ENCODE measurements at regions not wholly inside any gene's neighbourhood (a gene's known extent, or its start where the extent isn't known, plus 50 kb on each side); places are given as distances from the start of the nearest gene placed in this dataset.
"Not testable (repeated sequence)": the region's sequence is repeated elsewhere in the genome, so short reads cannot be mapped to it uniquely, and the experiment has no call there.

DNA sequence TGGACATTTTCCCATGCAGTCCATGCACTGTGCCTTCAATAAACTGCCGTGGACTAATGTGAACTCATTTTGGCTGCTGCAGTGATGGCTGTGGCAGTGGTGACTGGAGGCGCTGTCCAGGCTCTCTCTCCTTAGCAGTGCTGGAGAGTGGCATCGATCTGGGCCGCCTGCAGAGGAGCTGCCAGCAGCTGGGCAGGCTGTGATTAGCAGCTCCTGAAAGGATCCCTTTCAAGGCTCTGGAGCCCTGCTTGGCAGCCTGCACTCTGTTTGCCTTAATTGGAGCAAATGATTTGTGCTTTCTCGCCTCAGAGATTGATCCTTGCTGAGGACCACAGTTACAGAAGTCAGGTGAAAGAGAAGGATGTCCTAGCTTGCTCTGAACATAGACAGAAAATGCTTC, 130.1 kb upstream of the VWC2 start:
- Histone ChIP-seq H3K27me3 (replicated peaks) (no peaks in the 10 kb centered on the region), H3K4me3 (no peak overlapping the region), H3K27ac (no peak overlapping the region), H3K9me3 (replicated peaks) (no peaks in the 10 kb centered on the region; the same call in 1 of the 2 replicates), H3K36me3 (no peaks in the 10 kb centered on the region), H3K4me1 (replicated peaks) (no peaks in the 10 kb centered on the region)
- no peak for DNase-seq (ENCODE audit: low read depth in 1 of 2, low spot score in 2 of 2)

DNA sequence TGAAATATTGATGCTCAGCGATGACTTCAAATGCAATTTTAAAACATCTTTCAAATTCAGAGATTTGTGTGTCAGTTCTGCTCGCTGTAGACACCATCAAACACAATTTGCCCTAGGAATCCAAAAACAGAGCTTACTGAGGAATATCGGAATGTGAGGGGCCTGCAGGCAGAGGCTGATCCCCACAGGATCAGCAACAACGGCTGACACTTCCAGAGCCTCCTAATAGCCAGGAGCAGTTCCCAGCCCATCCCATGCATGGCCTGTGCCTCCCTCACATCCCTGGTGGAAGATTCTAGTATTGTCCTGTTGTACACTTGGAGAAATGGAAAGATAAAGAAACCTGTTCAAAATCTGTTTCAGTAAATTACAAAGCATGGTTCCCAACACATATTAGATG, 129.7 kb upstream of the VWC2 start:
- no peaks in the 10 kb centered on the region; the same call in 1 of the 2 replicates for H3K9me3 ChIP-seq (replicated peaks)
- H3K27ac ChIP-seq = no peak overlapping the region
- no peaks in the 10 kb centered on the region for H3K27me3 ChIP-seq (replicated peaks)
- H3K36me3 ChIP-seq = no peaks in the 10 kb centered on the region
- H3K4me1 ChIP-seq (replicated peaks) = no peaks in the 10 kb centered on the region
- no peak overlapping the region for H3K4me3 ChIP-seq
- DNase-seq (ENCODE audit: low read depth in 1 of 2, low spot score in 2 of 2) = no peak

- no peak for DNase-seq (ENCODE audit: low read depth in 1 of 2, low spot score in 2 of 2)
- no peak overlapping the region for H3K27ac ChIP-seq
- H3K4me3 ChIP-seq = no peak overlapping the region
- H3K9me3 ChIP-seq (replicated peaks) = no peaks in the 10 kb centered on the region; the same call in 1 of the 2 replicates
- no peaks in the 10 kb centered on the region for H3K36me3 ChIP-seq
- no peaks in the 10 kb centered on the region for H3K4me1 ChIP-seq (replicated peaks)
- no peaks in the 10 kb centered on the region for H3K27me3 ChIP-seq (replicated peaks)
Measured at GRCh38 chr7:49644396-49645166, 128.9 kb upstream of the VWC2 start.

DNA sequence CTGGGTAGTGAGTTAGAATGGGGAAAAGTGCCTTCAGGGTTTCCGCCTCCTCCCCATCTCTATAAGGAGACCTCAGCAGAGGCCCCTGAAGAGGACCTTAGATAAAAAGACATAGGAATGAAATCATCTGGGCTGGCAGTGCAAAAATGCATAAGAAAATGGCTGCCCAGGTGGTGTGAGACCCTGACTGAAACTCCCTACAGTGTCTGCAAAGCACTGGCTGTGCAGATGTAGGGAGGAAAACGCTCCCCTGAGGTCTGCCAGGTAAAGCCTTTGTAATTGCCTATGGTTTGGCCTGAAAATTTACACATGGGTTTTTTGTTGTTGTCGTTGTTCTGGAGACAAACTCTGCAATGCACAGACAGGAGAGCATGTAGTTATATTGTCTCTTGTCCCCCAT, 128.1 kb upstream of the VWC2 start:
- no peaks in the 10 kb centered on the region for H3K4me1 ChIP-seq (replicated peaks)
- no peak overlapping the region for H3K4me3 ChIP-seq
- no peaks in the 10 kb centered on the region for H3K27me3 ChIP-seq (replicated peaks)
- no peaks in the 10 kb centered on the region for H3K36me3 ChIP-seq
- no peaks in the 10 kb centered on the region; the same call in 1 of the 2 replicates for H3K9me3 ChIP-seq (replicated peaks)
- no peak overlapping the region for H3K27ac ChIP-seq
- no peak for DNase-seq (ENCODE audit: low read depth in 1 of 2, low spot score in 2 of 2)

DNA sequence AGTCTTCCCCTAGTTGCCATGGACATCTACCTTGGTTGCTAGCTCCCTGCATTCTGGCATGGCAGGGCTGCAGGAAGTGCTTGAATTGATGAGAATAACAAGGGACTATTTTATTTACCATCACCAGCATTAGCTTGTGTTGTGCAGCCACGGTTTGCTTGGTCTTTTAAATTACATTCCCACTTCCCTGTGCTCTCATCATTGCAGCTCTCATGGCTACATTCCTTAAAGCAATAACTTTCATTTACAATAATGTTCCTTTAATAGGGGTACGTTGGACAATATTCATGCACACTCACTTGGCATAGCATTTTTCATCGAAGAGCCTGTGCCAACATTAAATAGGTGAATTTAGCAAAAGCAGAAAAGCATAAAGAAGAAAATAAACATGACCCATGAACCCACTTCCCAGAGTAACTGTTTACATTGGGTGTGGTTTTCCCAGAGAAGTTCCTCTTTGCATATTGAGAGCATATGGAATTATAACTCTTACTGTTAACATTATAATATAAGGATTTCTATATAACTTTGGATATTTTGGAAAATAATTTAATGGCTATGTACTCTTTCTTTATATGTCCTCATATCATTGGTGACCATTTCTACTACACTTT, 113.2 kb upstream of the VWC2 start:
- Histone ChIP-seq H3K4me3 (no peak overlapping the region), H3K4me1 (replicated peaks) (no peaks in the 10 kb centered on the region), H3K27ac (no peak overlapping the region), H3K9me3 (replicated peaks) (peaks cover 4% of the 10 kb centered on the region; the same call in 1 of the 2 replicates), H3K27me3 (replicated peaks) (no peaks in the 10 kb centered on the region), H3K36me3 (no peaks in the 10 kb centered on the region)
- no peak for DNase-seq (ENCODE audit: low read depth in 1 of 2, low spot score in 2 of 2)

DNA sequence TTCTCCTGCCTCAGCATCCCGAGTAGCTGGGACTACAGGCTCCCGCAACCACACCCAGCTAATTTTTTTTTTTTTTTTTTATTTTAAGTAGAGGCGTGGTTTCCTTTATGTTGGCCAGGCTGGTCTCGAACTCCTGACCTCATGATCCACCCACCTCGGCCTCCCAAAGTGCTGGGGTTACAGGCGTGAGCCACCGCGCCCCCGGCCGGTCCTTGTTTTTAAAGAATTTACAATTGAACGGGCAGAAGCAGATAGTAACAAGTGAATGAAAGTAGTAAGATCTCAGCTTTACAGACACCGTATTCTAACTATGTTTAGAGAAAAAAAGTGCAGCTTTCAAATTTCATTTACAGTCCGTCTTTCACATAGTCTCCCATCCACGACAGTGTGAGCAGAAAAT, 112.5 kb upstream of the VWC2 start:
- no peaks in the 10 kb centered on the region for H3K27me3 ChIP-seq (replicated peaks)
- H3K4me3 ChIP-seq = no peak overlapping the region
- H3K27ac ChIP-seq = no peak overlapping the region
- DNase-seq (ENCODE audit: low read depth in 1 of 2, low spot score in 2 of 2) = no peak
- H3K4me1 ChIP-seq (replicated peaks) = no peaks in the 10 kb centered on the region
- H3K36me3 ChIP-seq = no peaks in the 10 kb centered on the region
- peaks cover 4% of the 10 kb centered on the region; the same call in 1 of the 2 replicates for H3K9me3 ChIP-seq (replicated peaks)

DNA sequence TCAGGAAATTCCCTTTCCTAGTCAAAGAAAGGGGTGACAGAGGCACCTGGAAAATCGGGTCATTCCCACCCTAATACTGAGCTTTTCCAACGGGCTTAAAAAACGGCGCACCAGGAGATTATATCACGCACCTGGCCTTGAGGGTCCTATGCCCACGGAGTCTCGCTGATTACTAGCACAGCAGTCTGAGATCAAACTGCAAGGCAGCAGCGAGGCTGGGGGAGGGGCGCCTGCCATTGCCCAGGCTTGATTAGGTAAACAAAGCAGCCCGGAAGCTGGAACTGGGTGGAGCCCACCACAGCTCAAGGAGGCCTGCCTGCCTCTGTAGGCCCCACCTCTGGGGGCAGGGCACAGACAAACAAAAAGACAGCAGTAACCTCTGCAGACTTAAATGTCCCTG, 107.5 kb upstream of the VWC2 start:
- H3K4me1 ChIP-seq (replicated peaks); H3K36me3 ChIP-seq; DNase-seq (ENCODE audit: low read depth in 1 of 2, low spot score in 2 of 2); H3K9me3 ChIP-seq (replicated peaks); H3K27me3 ChIP-seq (replicated peaks); H3K27ac ChIP-seq; H3K4me3 ChIP-seq: not testable (repeated sequence)

DNA sequence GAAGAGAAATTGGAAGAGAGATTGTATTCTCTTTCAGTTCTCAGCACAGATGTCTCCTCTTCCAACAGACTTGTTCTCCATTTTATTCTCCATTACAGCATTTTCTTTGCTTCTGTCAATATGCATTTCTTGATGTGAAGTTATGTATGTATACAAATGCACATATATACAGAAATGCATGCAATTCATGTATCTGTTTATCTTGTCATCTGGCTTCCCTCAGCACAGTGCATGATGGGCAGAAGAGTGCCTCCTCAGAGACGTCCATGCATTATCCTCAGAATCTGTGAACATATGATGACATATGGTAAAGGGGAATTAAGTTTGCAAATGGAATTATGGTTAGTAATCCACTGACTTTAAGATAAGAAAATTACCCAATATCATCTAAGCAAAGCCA, 106.7 kb upstream of the VWC2 start:
- Histone ChIP-seq H3K36me3 (no peaks in the 10 kb centered on the region), H3K27me3 (replicated peaks) (no peaks in the 10 kb centered on the region), H3K27ac (no peak overlapping the region), H3K9me3 (replicated peaks) (no peaks in the 10 kb centered on the region), H3K4me3 (no peak overlapping the region), H3K4me1 (replicated peaks) (no peaks in the 10 kb centered on the region)
- no peak for DNase-seq (ENCODE audit: low read depth in 1 of 2, low spot score in 2 of 2)

DNA sequence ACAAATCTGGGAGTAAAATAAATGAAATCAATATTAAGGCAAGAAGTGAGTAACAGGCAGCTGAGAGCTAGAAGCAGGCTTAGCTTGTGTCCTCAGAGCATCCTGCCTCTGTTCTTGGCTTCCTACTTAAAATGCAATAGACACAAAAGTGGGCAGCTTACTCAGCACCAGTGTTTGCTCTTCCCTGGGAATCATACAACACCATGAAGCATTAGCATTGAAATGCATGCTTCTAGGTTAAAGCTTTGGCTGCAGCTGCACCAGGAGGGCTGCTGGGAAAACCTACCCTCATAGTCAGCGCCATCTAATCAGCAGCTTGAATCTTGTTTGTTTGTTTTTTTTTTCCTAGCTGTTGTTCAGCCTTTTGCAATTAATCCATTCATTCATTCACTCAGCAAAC, 104.2 kb upstream of the VWC2 start:
- H3K27ac ChIP-seq = no peak overlapping the region
- 0 out of 2 replicates have a peak, but pooled peaks cover 2% of the 10 kb centered on the region for H3K9me3 ChIP-seq (replicated peaks)
- H3K36me3 ChIP-seq = no peaks in the 10 kb centered on the region
- H3K4me3 ChIP-seq = no peak overlapping the region
- H3K4me1 ChIP-seq (replicated peaks) = no peaks in the 10 kb centered on the region
- no peaks in the 10 kb centered on the region for H3K27me3 ChIP-seq (replicated peaks)
- no peak for DNase-seq (ENCODE audit: low read depth in 1 of 2, low spot score in 2 of 2)

DNA sequence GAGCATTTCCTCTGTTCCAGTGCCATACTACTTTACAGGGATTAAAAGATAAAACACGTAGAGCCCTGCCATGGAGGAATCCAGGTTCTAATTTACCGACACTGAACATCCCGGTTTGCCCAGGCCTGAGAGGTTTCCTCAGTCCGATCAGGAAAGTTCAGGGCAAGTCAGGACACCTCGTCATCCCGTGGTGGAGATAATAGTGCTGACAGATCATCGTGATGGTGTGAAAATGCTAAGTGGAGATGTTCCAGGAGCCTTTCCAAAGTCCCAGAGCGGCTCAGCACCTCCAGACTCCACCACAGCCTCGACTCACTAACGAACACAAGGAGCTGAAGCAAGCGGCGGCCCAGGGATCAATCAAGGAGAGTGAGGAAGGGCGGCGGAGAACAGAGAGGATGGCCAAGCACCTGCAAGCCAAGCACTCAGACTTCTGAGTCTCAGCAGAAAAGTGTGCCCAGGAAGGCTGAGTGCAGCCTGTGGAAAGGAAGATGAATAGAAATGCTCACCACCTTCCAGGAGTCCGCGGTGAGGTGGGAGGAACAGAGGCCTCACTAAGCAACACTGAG, 103.7 kb upstream of the VWC2 start:
- Histone ChIP-seq H3K4me3 (no peak overlapping the region), H3K36me3 (no peaks in the 10 kb centered on the region), H3K27me3 (replicated peaks) (no peaks in the 10 kb centered on the region), H3K9me3 (replicated peaks) (0 out of 2 replicates have a peak, but pooled peaks cover 2% of the 10 kb centered on the region), H3K4me1 (replicated peaks) (no peaks in the 10 kb centered on the region), H3K27ac (no peak overlapping the region)
- DNase-seq (ENCODE audit: low read depth in 1 of 2, low spot score in 2 of 2) = no peak

DNA sequence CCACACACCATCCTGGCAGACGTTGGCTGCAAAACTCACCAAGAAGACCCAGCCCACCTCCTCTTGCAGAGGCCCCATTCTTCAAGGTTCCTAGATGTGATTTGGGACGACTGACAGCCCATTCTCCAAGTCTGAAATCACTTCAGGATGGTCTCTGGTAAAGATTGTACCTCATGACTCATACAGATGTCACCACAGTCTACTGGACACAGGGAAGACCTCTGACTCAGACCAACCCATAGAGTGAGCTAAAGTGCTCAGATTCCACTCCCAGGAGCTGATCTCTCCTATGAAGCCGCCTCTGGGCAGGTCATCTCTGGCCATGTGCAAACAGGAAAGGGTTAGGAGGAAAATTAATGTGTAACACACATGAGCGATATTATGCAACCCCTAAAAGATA, 102.4 kb upstream of the VWC2 start:
- H3K27me3 ChIP-seq (replicated peaks) = no peaks in the 10 kb centered on the region
- no peak overlapping the region for H3K4me3 ChIP-seq
- no peak for DNase-seq (ENCODE audit: low read depth in 1 of 2, low spot score in 2 of 2)
- no peaks in the 10 kb centered on the region for H3K36me3 ChIP-seq
- H3K4me1 ChIP-seq (replicated peaks) = no peaks in the 10 kb centered on the region
- H3K27ac ChIP-seq = no peak overlapping the region
- 0 out of 2 replicates have a peak, but pooled peaks cover 2% of the 10 kb centered on the region for H3K9me3 ChIP-seq (replicated peaks)

- no peaks in the 10 kb centered on the region for H3K27me3 ChIP-seq (replicated peaks)
- no peaks in the 10 kb centered on the region for H3K36me3 ChIP-seq
- no peaks in the 10 kb centered on the region for H3K9me3 ChIP-seq (replicated peaks)
- no peaks in the 10 kb centered on the region for H3K4me1 ChIP-seq (replicated peaks)
- H3K4me3 ChIP-seq = no peak overlapping the region
- no peak for DNase-seq (ENCODE audit: low read depth in 1 of 2, low spot score in 2 of 2)
- no peak overlapping the region for H3K27ac ChIP-seq
Measured at GRCh38 chr7:49692516-49692915, 80.9 kb upstream of the VWC2 start.

DNA sequence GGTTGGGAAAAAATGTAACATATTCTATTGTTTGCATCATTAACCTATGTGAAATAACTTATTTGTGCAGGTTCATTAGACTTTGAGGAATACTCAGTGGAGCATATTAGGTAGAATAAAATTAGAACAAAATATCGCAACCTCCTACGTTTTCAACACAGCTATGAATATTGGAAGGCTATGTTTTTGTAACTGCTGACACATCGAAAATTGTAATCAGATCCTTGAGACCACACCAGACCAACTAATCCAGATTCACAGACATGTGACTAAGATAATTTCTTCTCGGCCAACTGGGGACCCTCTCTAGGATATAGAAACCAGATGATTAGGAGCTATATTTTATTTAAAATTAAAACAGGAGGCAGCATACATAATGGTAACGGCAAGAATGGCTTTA, 77.5 kb upstream of the VWC2 start:
- no peaks in the 10 kb centered on the region for H3K27me3 ChIP-seq (replicated peaks)
- H3K36me3 ChIP-seq = no peaks in the 10 kb centered on the region
- no peaks in the 10 kb centered on the region; the same call in 1 of the 2 replicates for H3K9me3 ChIP-seq (replicated peaks)
- no peak overlapping the region for H3K4me3 ChIP-seq
- no peak for DNase-seq (ENCODE audit: low read depth in 1 of 2, low spot score in 2 of 2)
- H3K27ac ChIP-seq = no peak overlapping the region
- H3K4me1 ChIP-seq (replicated peaks) = no peaks in the 10 kb centered on the region

DNA sequence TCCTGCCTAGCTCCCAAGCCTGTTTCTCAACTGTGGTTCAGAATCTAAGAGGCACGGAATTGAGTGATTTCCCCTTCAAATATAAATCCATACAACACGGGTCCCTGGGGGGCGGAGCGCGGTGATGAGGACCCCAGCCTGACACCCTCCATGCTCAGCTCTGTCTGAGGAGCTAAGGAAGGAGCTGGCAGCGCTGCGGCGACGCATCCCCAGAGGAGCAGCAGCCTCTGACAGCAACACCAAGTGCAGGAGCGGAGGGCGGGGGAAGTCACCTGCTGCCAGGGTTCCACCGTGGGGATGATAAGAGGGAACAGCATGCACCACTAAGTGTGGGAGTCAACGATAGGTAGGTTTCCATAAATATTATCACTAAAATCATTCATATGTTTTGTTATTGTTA, 72.6 kb upstream of the VWC2 start:
- Histone ChIP-seq H3K27me3 (replicated peaks) (no peaks in the 10 kb centered on the region), H3K9me3 (replicated peaks) (no peaks in the 10 kb centered on the region; the same call in 1 of the 2 replicates), H3K27ac (no peak overlapping the region), H3K36me3 (no peaks in the 10 kb centered on the region), H3K4me1 (replicated peaks) (no peaks in the 10 kb centered on the region), H3K4me3 (no peak overlapping the region)
- DNase-seq (ENCODE audit: low read depth in 1 of 2, low spot score in 2 of 2) = no peak
